GM23338 (cell line): ENCODE measurements at regions not wholly inside any gene's neighbourhood (a gene's known extent, or its start where the extent isn't known, plus 50 kb on each side); places are given as distances from the start of the nearest gene placed in this dataset.

Experiments
- CREB1 ChIP-seq: fragments of 250-450 bp; sonication (Bioruptor Pico); IDR thresholded peaks from 2 replicates; pipeline ENCODE4 v1.5.0; 2020; ENCODE audit warnings: low read depth, mild to moderate bottlenecking, moderate library complexity
- CTCF ChIP-seq, 2 experiments: fragments of 200-600 bp in 1 of 2; sonication (generic) in 1 of 2; conservative IDR thresholded peaks; 2 replicates each; pipeline versions ENCODE4 v1.5.1 to v1.6.1; 2016 to 2017; ENCODE audit warnings: antibody characterized with exemption in 2 of 2, low read depth in 2 of 2, mild to moderate bottlenecking in 2 of 2, moderate library complexity in 1 of 2
- ETS1 ChIP-seq: IDR thresholded peaks from 2 replicates; pipeline ENCODE4 v1.6.1; 2016; ENCODE audit warnings: antibody characterized with exemption
- EZH2 ChIP-seq: fragments of 200-600 bp; sonication (generic); IDR thresholded peaks from one replicate; pipeline ENCODE4 v1.8.0; 2017; ENCODE audit warnings: antibody characterized with exemption, mild to moderate bottlenecking, low read depth; ENCODE audit not compliant: unreplicated experiment
- EZH2phosphoT487 ChIP-seq: fragments of 200-600 bp; sonication (generic); IDR thresholded peaks from one replicate; pipeline ENCODE4 v1.8.1; 2018; ENCODE audit warnings: antibody characterized with exemption; ENCODE audit not compliant: unreplicated experiment
- JUNB ChIP-seq: IDR thresholded peaks from one replicate; pipeline ENCODE4 v1.6.1; 2016; ENCODE audit warnings: antibody characterized with exemption; ENCODE audit not compliant: unreplicated experiment
- NANOG ChIP-seq: IDR thresholded peaks from 2 replicates; pipeline ENCODE4 v1.6.1; 2016; ENCODE audit warnings: antibody characterized with exemption, borderline replicate concordance
- POLR2AphosphoS5 ChIP-seq: IDR thresholded peaks from 2 replicates; pipeline ENCODE4 v1.6.1; 2016; ENCODE audit warnings: antibody characterized with exemption, low read depth
- REST ChIP-seq: IDR thresholded peaks from one replicate; pipeline ENCODE4 v1.6.1; 2018; ENCODE audit warnings: antibody characterized with exemption; ENCODE audit not compliant: unreplicated experiment
- STAT1 ChIP-seq: IDR thresholded peaks from one replicate; pipeline ENCODE4 v1.6.1; 2016; ENCODE audit warnings: antibody characterized with exemption; ENCODE audit not compliant: unreplicated experiment
- ZNF114 ChIP-seq: fragments of 250-450 bp; sonication (Bioruptor Pico); IDR thresholded peaks from 2 replicates; pipeline ENCODE4 v1.5.0; 2020; ENCODE audit warnings: mild to moderate bottlenecking, moderate library complexity
- ZNF331 ChIP-seq: fragments of 250-450 bp; sonication (Bioruptor Pico); IDR thresholded peaks from 2 replicates; pipeline ENCODE4 v1.5.0; 2020; ENCODE audit warnings: low read depth, mild to moderate bottlenecking, moderate library complexity
- ZNF462 ChIP-seq: fragments of 250-450 bp; sonication (Bioruptor Pico); IDR thresholded peaks from 2 replicates; pipeline ENCODE4 v1.5.0; 2020; ENCODE audit warnings: mild to moderate bottlenecking, moderate library complexity

- TF ChIP-seq CTCF (conservative IDR thresholded peaks at IDR 0.05; ENCODE audit: low read depth in 2 of 2): no peak
- TF ChIP-seq EZH2: no peak
- TF ChIP-seq CREB1 (CRISPR knock-in tag): no peak
- TF ChIP-seq REST: no peak
- no peak for TF ChIP-seq POLR2AphosphoS5
- no peak for TF ChIP-seq NANOG
- TF ChIP-seq ETS1: no peak
- no peak for TF ChIP-seq STAT1
- no peak for TF ChIP-seq ZNF114
- TF ChIP-seq EZH2phosphoT487: no peak
- TF ChIP-seq JUNB: no peak
- no peak for TF ChIP-seq ZNF331 (CRISPR knock-in tag)
- no peak for TF ChIP-seq ZNF462 (CRISPR knock-in tag)
These were observed 843.7 kb upstream of the CHORDC1 start for GRCh38 chr11:91066456-91067047.
